ENCODE measurements at regions not wholly inside any gene's neighbourhood (a gene's known extent, or its start where the extent isn't known, plus 50 kb on each side); places are given as distances from the start of the nearest gene placed in this dataset.

GRCh38 chr2:8306530-8307351, 375.1 kb upstream of the ID2 start:
- Histone ChIP-seq H3K4me3 (ENCODE audit: low read depth, low read length) (no peak overlapping the region), H3K36me3 (ENCODE audit: control insufficient read depth in 2 of 2, insufficient read depth in 1 of 2, low read length in 2 of 2) (no peaks in the 10 kb centered on the region), H3K9me3 (ENCODE audit: control insufficient read depth, insufficient read depth, low read depth, low read length) (no peaks in the 10 kb centered on the region), H3K27ac (ENCODE audit: extremely low read depth, low read depth, low read length) (no peak overlapping the region), H3K4me1 (ENCODE audit: control insufficient read depth, insufficient read depth, low read length) (no peaks in the 10 kb centered on the region)
- ChIA-PET CTCF (interaction anchor here (0.7 kb wide), 1 partner anchor 32 kb away, joined by 3 read pairs; no protein-coding TSS in a partner anchor), POLR2A (interaction anchor here (3.0 kb wide), 1 partner anchor 375 kb away, joined by 27 read pairs; the partner anchor contains the start of gene ID2)
- no peak for TF ChIP-seq ZNF677 (tag by site-specific recombination; IDR thresholded peaks at IDR 0.05)

DNA sequence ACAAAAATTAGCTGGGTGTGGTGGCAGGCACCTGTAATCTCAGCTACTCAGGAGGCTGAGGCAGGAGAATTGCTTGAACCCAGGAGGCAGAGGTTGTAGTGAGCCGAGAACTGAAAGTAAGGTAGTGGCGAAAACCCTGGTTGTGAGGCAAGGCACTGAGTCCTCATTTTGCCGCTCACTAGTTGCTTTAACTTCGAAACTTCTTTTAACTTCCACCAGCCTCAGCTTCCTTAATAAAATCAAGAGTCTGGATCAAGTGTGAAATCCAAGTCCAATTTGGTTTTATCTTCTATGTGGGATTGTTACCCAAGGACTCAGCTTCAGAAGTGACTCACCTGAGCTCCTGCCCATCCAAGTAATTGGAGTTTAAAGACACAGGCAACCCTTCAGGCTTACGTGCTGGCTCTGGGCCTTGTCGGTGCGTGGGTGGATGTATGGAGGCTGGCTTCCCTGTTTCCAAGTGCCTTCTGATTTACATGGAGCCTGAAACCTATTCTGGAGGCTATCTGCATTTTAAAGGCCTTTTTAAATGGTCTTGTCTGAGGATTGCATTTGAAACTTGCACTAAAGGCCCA, 374.2 kb upstream of the ID2 start:
- H3K4me3 ChIP-seq (ENCODE audit: low read depth, low read length): no peak overlapping the region
- peaks cover under 1% of the 10 kb centered on the region; the same call in 1 of the 2 replicates for H3K4me1 ChIP-seq (ENCODE audit: control insufficient read depth, insufficient read depth, low read length)
- H3K27ac ChIP-seq (ENCODE audit: extremely low read depth, low read depth, low read length): no peak overlapping the region
- ChIA-PET CTCF (no interaction called here), POLR2A (interaction anchor here (3.0 kb wide), 1 partner anchor 374 kb away, joined by 27 read pairs; the partner anchor contains the start of gene ID2)
- H3K9me3 ChIP-seq (ENCODE audit: control insufficient read depth, insufficient read depth, low read depth, low read length): no peaks in the 10 kb centered on the region
- no peaks in the 10 kb centered on the region for H3K36me3 ChIP-seq (ENCODE audit: control insufficient read depth in 2 of 2, insufficient read depth in 1 of 2, low read length in 2 of 2)
- TF ChIP-seq ZEB2 (tag by site-specific recombination; IDR thresholded peaks at IDR 0.05) (no peak), ZNF658 (tag by site-specific recombination; IDR thresholded peaks at IDR 0.05) (no peak), FEZF1 (tag by site-specific recombination; IDR thresholded peaks at IDR 0.05) (no peak), REPIN1 (tag by site-specific recombination; IDR thresholded peaks at IDR 0.05; ENCODE audit: low read depth) (no peak), KLF16 (tag by site-specific recombination; IDR thresholded peaks at IDR 0.05) (no peak), ZNF571 (tag by site-specific recombination; IDR thresholded peaks at IDR 0.05) (no peak), ZBTB44 (tag by site-specific recombination; IDR thresholded peaks at IDR 0.05) (no peak), ZNF23 (tag by site-specific recombination; IDR thresholded peaks at IDR 0.05; ENCODE audit: borderline replicate concordance) (no peak), ZBTB21 (tag by site-specific recombination; IDR thresholded peaks at IDR 0.05) (no peak), ZNF747 (tag by site-specific recombination; IDR thresholded peaks at IDR 0.05) (no peak)
- TF ChIP-seq, protein P1, sequence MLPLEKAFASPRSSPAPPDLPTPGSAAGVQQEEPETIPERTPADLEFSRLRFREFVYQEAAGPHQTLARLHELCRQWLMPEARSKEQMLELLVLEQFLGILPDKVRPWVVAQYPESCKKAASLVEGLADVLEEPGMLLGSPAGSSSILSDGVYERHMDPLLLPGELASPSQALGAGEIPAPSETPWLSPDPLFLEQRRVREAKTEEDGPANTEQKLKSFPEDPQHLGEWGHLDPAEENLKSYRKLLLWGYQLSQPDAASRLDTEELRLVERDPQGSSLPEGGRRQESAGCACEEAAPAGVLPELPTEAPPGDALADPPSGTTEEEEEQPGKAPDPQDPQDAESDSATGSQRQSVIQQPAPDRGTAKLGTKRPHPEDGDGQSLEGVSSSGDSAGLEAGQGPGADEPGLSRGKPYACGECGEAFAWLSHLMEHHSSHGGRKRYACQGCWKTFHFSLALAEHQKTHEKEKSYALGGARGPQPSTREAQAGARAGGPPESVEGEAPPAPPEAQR (tag by site-specific recombination; IDR thresholded peaks at IDR 0.05): no peak
- TF ChIP-seq, protein P2, sequence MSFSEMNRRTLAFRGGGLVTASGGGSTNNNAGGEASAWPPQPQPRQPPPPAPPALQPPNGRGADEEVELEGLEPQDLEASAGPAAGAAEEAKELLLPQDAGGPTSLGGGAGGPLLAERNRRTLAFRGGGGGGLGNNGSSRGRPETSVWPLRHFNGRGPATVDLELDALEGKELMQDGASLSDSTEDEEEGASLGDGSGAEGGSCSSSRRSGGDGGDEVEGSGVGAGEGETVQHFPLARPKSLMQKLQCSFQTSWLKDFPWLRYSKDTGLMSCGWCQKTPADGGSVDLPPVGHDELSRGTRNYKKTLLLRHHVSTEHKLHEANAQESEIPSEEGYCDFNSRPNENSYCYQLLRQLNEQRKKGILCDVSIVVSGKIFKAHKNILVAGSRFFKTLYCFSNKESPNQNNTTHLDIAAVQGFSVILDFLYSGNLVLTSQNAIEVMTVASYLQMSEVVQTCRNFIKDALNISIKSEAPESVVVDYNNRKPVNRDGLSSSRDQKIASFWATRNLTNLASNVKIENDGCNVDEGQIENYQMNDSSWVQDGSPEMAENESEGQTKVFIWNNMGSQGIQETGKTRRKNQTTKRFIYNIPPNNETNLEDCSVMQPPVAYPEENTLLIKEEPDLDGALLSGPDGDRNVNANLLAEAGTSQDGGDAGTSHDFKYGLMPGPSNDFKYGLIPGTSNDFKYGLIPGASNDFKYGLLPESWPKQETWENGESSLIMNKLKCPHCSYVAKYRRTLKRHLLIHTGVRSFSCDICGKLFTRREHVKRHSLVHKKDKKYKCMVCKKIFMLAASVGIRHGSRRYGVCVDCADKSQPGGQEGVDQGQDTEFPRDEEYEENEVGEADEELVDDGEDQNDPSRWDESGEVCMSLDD (tag by site-specific recombination; IDR thresholded peaks at IDR 0.05): no peak
- TF ChIP-seq, protein P3, sequence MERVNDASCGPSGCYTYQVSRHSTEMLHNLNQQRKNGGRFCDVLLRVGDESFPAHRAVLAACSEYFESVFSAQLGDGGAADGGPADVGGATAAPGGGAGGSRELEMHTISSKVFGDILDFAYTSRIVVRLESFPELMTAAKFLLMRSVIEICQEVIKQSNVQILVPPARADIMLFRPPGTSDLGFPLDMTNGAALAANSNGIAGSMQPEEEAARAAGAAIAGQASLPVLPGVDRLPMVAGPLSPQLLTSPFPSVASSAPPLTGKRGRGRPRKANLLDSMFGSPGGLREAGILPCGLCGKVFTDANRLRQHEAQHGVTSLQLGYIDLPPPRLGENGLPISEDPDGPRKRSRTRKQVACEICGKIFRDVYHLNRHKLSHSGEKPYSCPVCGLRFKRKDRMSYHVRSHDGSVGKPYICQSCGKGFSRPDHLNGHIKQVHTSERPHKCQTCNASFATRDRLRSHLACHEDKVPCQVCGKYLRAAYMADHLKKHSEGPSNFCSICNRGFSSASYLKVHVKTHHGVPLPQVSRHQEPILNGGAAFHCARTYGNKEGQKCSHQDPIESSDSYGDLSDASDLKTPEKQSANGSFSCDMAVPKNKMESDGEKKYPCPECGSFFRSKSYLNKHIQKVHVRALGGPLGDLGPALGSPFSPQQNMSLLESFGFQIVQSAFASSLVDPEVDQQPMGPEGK (tag by site-specific recombination; IDR thresholded peaks at IDR 0.05): no peak
